Head of caudate nucleus (tissue), 42 donors: ENCODE measurements at regions not wholly inside any gene's neighbourhood (a gene's known extent, or its start where the extent isn't known, plus 50 kb on each side); places are given as distances from the start of the nearest gene placed in this dataset.

Experiments used
- DNase-seq, 42 donors: peaks; one replicate each; pipeline versions ENCODE4 v3.0.0 to v3.0.0-alpha.2; 2020 to 2021; ENCODE audit warnings: mixed read lengths in 7 of 42
- intact Hi-C: fragments of 100-400 bp; cut with DNase I; formaldehyde crosslinking; loops from one replicate; pipeline ENCODE4 v1.15.0; 2022

DNA sequence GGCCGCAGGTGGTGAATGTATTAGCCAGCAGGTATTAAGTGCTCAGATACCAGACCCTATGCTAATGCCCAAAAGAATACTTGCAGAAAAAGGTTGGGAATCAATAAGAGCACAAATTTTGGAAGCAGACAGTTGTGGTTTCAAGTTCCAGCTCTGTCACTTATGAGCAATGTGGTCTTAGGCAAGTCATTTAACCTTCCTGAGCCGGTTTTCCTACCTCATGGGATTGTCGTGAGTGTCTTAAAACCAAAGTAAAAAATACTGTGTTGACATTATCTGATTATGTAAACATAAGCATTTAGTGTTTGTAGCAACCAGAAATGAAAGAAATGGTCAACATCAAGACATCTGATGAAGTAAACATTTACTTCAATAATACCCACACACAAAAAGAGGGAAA lies 93.0 kb upstream of the CHST9 start:
- DNase-seq, result no peak
- intact Hi-C loops, result no loop called here

DNA sequence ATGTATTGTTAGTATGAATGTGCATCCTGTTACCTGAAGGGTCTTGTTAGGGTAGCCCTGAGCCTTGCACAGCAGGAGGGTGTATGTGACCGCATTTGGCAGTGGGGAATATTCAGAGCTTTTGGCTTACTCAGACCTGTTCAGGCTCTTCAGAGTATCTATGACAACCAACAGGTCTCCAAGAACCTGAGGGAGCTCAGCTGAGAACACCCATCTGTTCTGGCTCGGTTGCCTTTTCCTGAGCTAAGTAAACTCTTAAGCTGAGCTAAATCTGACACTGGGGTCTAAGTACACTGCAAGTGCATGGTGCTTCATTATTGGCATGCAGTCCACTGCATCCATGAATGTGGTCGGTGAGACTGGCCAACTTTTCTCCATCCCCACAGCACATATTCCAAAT lies 92.4 kb upstream of the CHST9 start:
- intact Hi-C loops, result no loop called here

DNA sequence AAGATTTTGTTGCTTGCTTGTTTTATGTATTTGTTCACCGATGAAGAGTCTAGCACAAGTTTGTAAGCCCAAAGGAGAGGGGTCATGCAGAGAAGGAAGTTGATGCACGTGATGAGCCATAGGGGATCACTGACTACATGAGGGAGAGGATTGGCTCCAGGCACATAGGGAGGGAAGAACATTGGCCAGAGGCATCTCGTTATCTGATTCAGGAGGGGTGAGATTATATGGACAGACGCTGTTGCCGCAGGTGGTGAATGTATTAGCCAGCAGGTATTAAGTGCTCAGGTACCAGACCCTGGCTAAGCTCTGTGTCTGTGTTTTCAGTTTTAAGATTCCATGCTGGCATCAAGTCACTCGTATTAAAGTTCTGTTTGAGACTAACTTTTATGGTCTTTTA lies 91.8 kb upstream of the CHST9 start:
- no peak for DNase-seq
- intact Hi-C loops, result no loop called here

More for the DNA sequence above, 92.4 kb upstream of the CHST9 start:
- DNase-seq, result no peak

DNA sequence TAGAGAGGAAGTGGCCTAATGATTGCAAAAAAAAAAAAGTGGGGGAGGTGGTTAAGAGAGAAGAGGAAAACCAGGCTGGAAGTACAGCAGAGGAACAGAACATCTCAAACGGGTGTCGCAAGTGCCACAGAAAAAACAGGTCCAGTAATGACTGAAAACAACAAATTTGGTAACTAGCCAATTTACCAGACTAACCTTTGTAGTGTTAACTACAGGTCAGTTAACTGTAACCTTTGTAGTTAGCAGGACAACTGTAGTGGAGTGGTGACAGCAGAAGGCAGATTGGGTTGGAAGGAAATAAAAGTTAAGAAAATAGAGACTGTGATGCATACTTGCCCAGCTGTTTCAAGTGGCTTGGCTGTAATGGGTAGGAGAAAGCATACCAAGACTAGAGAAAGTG lies 91.4 kb upstream of the CHST9 start:
- no peak for DNase-seq
- intact Hi-C loops, result no loop called here

DNA sequence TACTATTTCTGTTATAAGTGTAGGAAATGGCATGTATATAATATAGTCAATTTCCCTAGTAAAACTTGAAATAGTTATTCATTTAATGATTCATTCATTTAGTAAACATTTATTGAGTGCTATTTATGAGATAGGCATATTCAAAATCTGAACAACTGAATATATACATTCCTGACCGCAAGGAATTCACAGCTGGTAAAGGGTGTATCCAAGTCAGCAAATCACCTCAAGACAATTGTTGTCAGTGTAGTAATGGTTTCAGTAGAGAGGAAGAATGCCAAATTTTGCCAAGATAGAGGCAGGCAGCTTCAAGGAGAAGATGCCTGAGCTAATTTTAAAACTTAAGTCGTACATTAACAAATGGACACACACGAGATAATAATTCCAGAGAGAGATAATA lies 89.8 kb upstream of the CHST9 start:
- intact Hi-C loops, result no loop called here
- DNase-seq, result no peak

GRCh38 chr18:27270508-27270907 lies 85.4 kb upstream of the CHST9 start:
- intact Hi-C loops, result no loop called here
- no peak for DNase-seq

- no peak for DNase-seq
- intact Hi-C loops, result no loop called here
Measured at GRCh38 chr18:27263369-27263768, 78.3 kb upstream of the CHST9 start.

DNA sequence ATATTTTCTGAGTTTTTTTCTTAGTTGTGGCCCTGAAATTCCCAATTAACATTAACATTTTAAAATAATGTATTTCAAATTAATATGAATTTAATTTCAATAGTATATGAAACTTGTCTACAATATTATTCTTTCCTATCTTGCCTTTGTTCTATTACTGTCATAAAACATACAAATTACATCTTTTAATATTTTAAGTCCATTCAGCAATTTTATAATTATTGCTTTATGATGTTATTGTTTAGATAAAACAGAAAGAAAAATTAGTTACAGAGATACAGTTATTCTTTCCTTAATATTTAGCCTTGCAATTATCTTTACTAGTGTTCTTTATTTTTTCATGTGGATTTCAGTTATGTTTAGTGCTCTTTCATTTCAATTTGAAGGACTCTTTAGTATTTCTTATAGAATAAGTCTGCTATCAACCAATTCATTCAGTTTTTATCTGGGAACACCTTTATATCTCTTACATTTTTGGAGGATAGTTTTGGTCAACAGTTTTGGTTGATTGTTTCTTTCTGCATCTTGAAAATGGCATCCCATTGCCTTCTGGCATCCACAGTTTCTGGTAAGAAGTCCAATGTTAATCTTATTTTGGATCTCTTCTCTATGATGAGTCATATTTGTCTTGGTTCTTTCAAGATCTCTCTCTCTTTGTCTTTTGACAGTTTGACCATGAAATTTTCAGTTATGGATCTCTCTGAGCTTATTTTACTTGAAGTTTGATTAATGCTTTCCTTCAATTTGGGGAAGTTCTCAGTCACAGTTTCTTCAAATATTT lies 76.9 kb upstream of the CHST9 start:
- intact Hi-C loops, result no loop called here
- no peak for DNase-seq

DNA sequence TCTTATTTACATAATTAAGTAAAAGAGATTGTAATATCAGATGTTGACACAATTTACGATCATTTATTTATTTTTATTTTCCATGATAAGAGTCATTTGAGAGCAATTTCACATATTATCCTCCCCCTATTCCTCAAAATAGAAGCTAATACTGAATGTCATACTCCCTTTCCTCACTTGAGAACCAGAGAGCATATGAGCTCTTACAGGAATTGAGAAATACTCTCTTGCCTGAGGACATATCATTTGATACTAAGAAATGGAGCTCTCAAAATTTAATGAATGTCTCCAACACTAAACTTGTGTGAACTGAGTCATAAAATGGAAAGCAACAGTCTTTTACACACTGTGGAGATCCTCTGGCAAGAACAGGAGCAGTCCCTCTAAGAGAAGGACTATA lies 68.5 kb upstream of the CHST9 start:
- no peak for DNase-seq
- intact Hi-C loops, result no loop called here

GRCh38 chr18:27250471-27250870 lies 65.4 kb upstream of the CHST9 start:
- no peak for DNase-seq
- intact Hi-C loops, result no loop called here

GRCh38 chr18:27249933-27250332 lies 64.8 kb upstream of the CHST9 start:
- intact Hi-C loops, result no loop called here
- no peak for DNase-seq

- DNase-seq, result no peak
- intact Hi-C loops, result no loop called here
Measured at GRCh38 chr18:27244259-27244658, 59.2 kb upstream of the CHST9 start.

GRCh38 chr18:27242392-27243047 lies 57.4 kb upstream of the CHST9 start:
- no peak for DNase-seq
- intact Hi-C loops, result no loop called here

DNA sequence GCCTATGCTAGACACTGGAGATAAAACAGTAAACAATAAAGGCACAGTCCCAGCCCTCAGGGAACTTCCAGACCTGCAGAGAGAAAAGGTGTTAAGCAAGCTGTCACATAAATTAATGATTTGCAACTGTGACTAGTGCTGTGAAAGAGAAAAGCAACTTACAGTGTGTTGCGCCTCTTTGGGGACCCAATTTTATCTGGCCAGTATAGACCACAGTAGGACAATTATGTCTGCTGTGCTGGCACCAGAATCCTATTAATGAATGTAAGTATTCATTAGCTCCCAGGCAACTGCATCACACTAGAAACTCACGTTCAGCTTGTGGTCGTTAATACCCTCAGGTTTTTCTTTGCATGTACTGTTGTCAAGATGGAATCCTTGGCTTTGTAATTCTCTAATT lies 55.3 kb upstream of the CHST9 start:
- intact Hi-C loops, result no loop called here
- no peak for DNase-seq

DNA sequence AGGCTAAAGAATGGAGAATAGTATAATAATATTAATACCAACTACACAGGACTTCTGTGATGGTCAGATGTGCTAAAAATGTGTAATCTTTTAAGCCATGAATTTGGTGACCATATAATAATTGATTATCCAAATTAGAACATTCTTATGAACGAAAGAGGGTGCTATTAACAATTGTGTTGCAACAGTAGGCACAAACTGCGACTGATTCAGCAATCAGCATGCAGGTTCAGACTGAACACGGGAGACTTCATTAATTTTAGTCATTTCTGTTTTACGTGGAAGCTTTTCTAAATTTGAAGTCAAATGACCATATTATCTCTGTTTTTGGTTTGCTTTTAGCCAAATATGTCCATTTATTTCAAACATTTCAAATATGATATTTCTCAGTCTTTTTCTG lies 54.6 kb upstream of the CHST9 start:
- intact Hi-C loops, result no loop called here

DNA sequence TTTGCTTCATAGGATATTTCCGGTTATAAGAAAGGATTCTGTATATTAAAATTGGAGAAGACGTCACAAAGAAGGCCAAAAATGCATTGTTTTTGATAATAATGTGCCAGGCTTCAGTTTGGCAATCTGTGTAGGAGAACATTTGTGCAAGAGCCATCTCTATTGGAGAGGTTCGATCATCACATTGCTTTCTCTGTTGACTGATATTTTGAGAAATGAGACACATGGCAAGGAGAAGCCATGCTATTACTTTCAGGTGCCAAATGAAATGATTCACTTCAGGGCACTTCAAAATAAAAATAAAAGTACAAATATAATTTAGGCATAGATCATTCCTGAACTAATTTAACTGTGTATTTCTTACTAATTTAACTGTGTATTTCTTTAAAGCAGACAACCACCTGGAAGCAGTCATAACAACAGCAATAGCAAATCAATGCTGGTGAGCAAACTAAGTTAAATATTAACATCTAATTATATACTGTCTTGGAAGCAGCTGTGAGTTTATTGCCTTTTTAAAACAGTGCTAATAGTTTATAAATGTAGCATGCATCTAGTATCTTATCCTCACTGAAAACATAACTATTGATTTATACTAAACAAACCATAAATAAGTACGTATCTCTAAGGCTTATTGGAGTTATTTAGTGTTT lies 50.2 kb upstream of the CHST9 start:
- intact Hi-C loops, result no loop called here
- no peak for DNase-seq

More for the DNA sequence above, 54.6 kb upstream of the CHST9 start:
- no peak for DNase-seq
